Neural progenitor cell (in vitro differentiated cells): ENCODE measurements at regions not wholly inside any gene's neighbourhood (a gene's known extent, or its start where the extent isn't known, plus 50 kb on each side); places are given as distances from the start of the nearest gene placed in this dataset.

Source experiments
- DNase-seq: peaks from one replicate; pipeline ENCODE4 v3.0.0-alpha.2; 2016; ENCODE audit warnings: low spot score
- H2AFZ ChIP-seq: fragments of 200-600 bp; sonication (generic); replicated peaks from 2 replicates; pipeline ENCODE4 v1.6.1; 2016; ENCODE audit warnings: antibody characterized with exemption
- H3F3A ChIP-seq: fragments of 200-600 bp; sonication (generic); 2 replicates; pipeline ENCODE4 v1.6.1; 2016; ENCODE audit warnings: antibody characterized with exemption, low read depth
- H3K27ac ChIP-seq: fragments of 200-600 bp; sonication (generic); 2 replicates; pipeline ENCODE4 v1.5.1; 2016; ENCODE audit warnings: mild to moderate bottlenecking
- H3K27me3 ChIP-seq: fragments of 200-600 bp; sonication (generic); 2 replicates; pipeline ENCODE4 v1.6.1; 2016; ENCODE audit warnings: mild to moderate bottlenecking, moderate library complexity
- H3K36me3 ChIP-seq: fragments of 200-600 bp; sonication (generic); 2 replicates; pipeline ENCODE4 v1.5.1; 2016
- H3K4me1 ChIP-seq: fragments of 200-600 bp; sonication (generic); 2 replicates; pipeline ENCODE4 v1.6.1; 2016; ENCODE audit warnings: mixed run types
- H3K4me2 ChIP-seq: fragments of 200-600 bp; sonication (generic); 2 replicates; pipeline ENCODE4 v1.6.1; 2016
- H3K4me3 ChIP-seq: fragments of 200-600 bp; sonication (generic); 2 replicates; pipeline ENCODE4 v1.5.1; 2016
- H3K79me2 ChIP-seq: fragments of 200-600 bp; sonication (generic); 2 replicates; pipeline ENCODE4 v1.6.1; 2016; ENCODE audit warnings: low read depth
- H3K9ac ChIP-seq: fragments of 200-600 bp; sonication (generic); 2 replicates; pipeline ENCODE4 v1.6.1; 2016
- H3K9me3 ChIP-seq: fragments of 200-600 bp; sonication (generic); 2 replicates; pipeline ENCODE4 v1.5.1; 2016; ENCODE audit warnings: low read depth
- H4K20me1 ChIP-seq: fragments of 200-600 bp; sonication (generic); 2 replicates; pipeline ENCODE4 v1.6.1; 2016; ENCODE audit warnings: low read depth
- H3K27ac Mint-ChIP-seq: 3 replicates; pipeline ENCODE4 v1.8.0; 2021; ENCODE audit warnings: mixed read lengths
- H3K27me3 Mint-ChIP-seq: 2 replicates; pipeline ENCODE4 v1.8.0; 2022; ENCODE audit warnings: low read depth, mild to moderate bottlenecking, inconsistent platforms, moderate library complexity, mixed read lengths; ENCODE audit not compliant: insufficient read depth
- H3K36me3 Mint-ChIP-seq: 3 replicates; pipeline ENCODE4 v1.8.0; 2021; ENCODE audit warnings: mixed read lengths
- H3K4me1 Mint-ChIP-seq: 3 replicates; pipeline ENCODE4 v1.8.0; 2021; ENCODE audit warnings: mixed read lengths
- H3K4me3 Mint-ChIP-seq: 3 replicates; pipeline ENCODE4 v1.8.0; 2021; ENCODE audit warnings: mild to moderate bottlenecking, moderate library complexity, mixed read lengths
- H3K9me3 Mint-ChIP-seq: 3 replicates; pipeline ENCODE4 v1.8.0; 2020; ENCODE audit warnings: mixed read lengths
- CTCF ChIP-seq: fragments of 200-600 bp; sonication (generic); IDR thresholded peaks from 2 replicates; pipeline ENCODE4 v1.5.1; 2017; ENCODE audit warnings: antibody characterized with exemption, mild to moderate bottlenecking
- EZH2 ChIP-seq: fragments of 200-600 bp; sonication (generic); IDR thresholded peaks from 2 replicates; pipeline ENCODE4 v1.6.1; 2017; ENCODE audit warnings: antibody characterized with exemption, mild to moderate bottlenecking, moderate library complexity
- EZH2phosphoT487 ChIP-seq: fragments of 200-600 bp; sonication (generic); IDR thresholded peaks from 2 replicates; pipeline ENCODE4 v1.6.1; 2017; ENCODE audit warnings: antibody characterized with exemption

GRCh38 chr2:154556146-154556545 is 142.3 kb upstream of the KCNJ3 start:
- Histone ChIP-seq H3K79me2 (no peaks in the 10 kb centered on the region), H3K4me3 (no peak overlapping the region), H3F3A (no peaks in the 10 kb centered on the region), H2AFZ (no peak overlapping the region), H3K27ac (no peak overlapping the region), H3K9me3 (no peaks in the 10 kb centered on the region), H3K4me1 (no peaks in the 10 kb centered on the region), H3K27me3 (no peaks in the 10 kb centered on the region), H4K20me1 (no peaks in the 10 kb centered on the region), H3K4me2 (no peak overlapping the region), H3K9ac (no peak overlapping the region), H3K36me3 (no peaks in the 10 kb centered on the region)
- TF ChIP-seq CTCF, result no peak
- no peak for TF ChIP-seq EZH2phosphoT487
- no peak for TF ChIP-seq EZH2
- no peak overlapping the region for H3K4me3 Mint-ChIP-seq
- H3K36me3 Mint-ChIP-seq, result no peaks in the 10 kb centered on the region
- H3K4me1 Mint-ChIP-seq, result no peaks in the 10 kb centered on the region
- no peak overlapping the region for H3K27ac Mint-ChIP-seq
- H3K27me3 Mint-ChIP-seq, result no peaks in the 10 kb centered on the region
- no peak for DNase-seq
- H3K9me3 Mint-ChIP-seq, result no peaks in the 10 kb centered on the region

GRCh38 chr2:154556607-154557006 is 141.9 kb upstream of the KCNJ3 start:
- no peak for DNase-seq
- H3K36me3 Mint-ChIP-seq, result no peaks in the 10 kb centered on the region
- TF ChIP-seq EZH2, result no peak
- H3K27me3 ChIP-seq, result no peaks in the 10 kb centered on the region
- no peak overlapping the region for H2AFZ ChIP-seq
- H3K79me2 ChIP-seq, result no peaks in the 10 kb centered on the region
- H4K20me1 ChIP-seq, result no peaks in the 10 kb centered on the region
- H3K4me1 Mint-ChIP-seq, result no peaks in the 10 kb centered on the region
- no peak overlapping the region for H3K4me3 Mint-ChIP-seq
- no peak overlapping the region for H3K9ac ChIP-seq
- no peak overlapping the region for H3K4me2 ChIP-seq
- no peaks in the 10 kb centered on the region for H3K4me1 ChIP-seq
- no peaks in the 10 kb centered on the region for H3K9me3 Mint-ChIP-seq
- H3K9me3 ChIP-seq, result no peaks in the 10 kb centered on the region
- H3K27ac ChIP-seq, result no peak overlapping the region
- H3K36me3 ChIP-seq, result no peaks in the 10 kb centered on the region
- H3K27me3 Mint-ChIP-seq, result no peaks in the 10 kb centered on the region
- no peaks in the 10 kb centered on the region for H3F3A ChIP-seq
- H3K4me3 ChIP-seq, result no peak overlapping the region
- H3K27ac Mint-ChIP-seq, result no peak overlapping the region

GRCh38 chr2:154557906-154558305 is 140.6 kb upstream of the KCNJ3 start:
- no peaks in the 10 kb centered on the region for H3K27me3 ChIP-seq
- H4K20me1 ChIP-seq, result no peaks in the 10 kb centered on the region
- no peaks in the 10 kb centered on the region for H3F3A ChIP-seq
- Mint-ChIP-seq H3K27me3 (no peaks in the 10 kb centered on the region), H3K4me1 (no peaks in the 10 kb centered on the region), H3K36me3 (no peaks in the 10 kb centered on the region), H3K9me3 (no peaks in the 10 kb centered on the region), H3K27ac (no peak overlapping the region), H3K4me3 (no peak overlapping the region)
- H3K4me3 ChIP-seq, result no peak overlapping the region
- H3K4me1 ChIP-seq, result no peaks in the 10 kb centered on the region
- no peak for TF ChIP-seq CTCF
- no peak for TF ChIP-seq EZH2
- TF ChIP-seq EZH2phosphoT487, result no peak
- H3K27ac ChIP-seq, result no peak overlapping the region
- DNase-seq, result no peak
- no peaks in the 10 kb centered on the region for H3K79me2 ChIP-seq
- H3K36me3 ChIP-seq, result no peaks in the 10 kb centered on the region
- H3K9me3 ChIP-seq, result no peaks in the 10 kb centered on the region
- H3K9ac ChIP-seq, result no peak overlapping the region
- no peak overlapping the region for H3K4me2 ChIP-seq
- H2AFZ ChIP-seq, result no peak overlapping the region

GRCh38 chr2:154565433-154565832 is 133.1 kb upstream of the KCNJ3 start:
- H4K20me1 ChIP-seq, result no peaks in the 10 kb centered on the region
- H2AFZ ChIP-seq, result no peak overlapping the region
- Mint-ChIP-seq H3K27ac (no peak overlapping the region), H3K27me3 (no peaks in the 10 kb centered on the region), H3K36me3 (no peaks in the 10 kb centered on the region), H3K4me1 (no peaks in the 10 kb centered on the region), H3K4me3 (no peak overlapping the region), H3K9me3 (peaks cover 14% of the 10 kb centered on the region)
- no peak overlapping the region for H3K4me2 ChIP-seq
- H3K27me3 ChIP-seq, result no peaks in the 10 kb centered on the region
- no peaks in the 10 kb centered on the region for H3K9me3 ChIP-seq
- TF ChIP-seq CTCF, result no peak
- TF ChIP-seq EZH2phosphoT487, result no peak
- no peak for TF ChIP-seq EZH2
- H3K79me2 ChIP-seq, result no peaks in the 10 kb centered on the region
- H3K4me1 ChIP-seq, result no peaks in the 10 kb centered on the region
- no peaks in the 10 kb centered on the region for H3K36me3 ChIP-seq
- no peak overlapping the region for H3K4me3 ChIP-seq
- no peak overlapping the region for H3K27ac ChIP-seq
- no peak for DNase-seq
- no peak overlapping the region for H3K9ac ChIP-seq
- no peaks in the 10 kb centered on the region for H3F3A ChIP-seq
